LNCaP clone FGC (cell line): ENCODE measurements at regions not wholly inside any gene's neighbourhood (a gene's known extent, or its start where the extent isn't known, plus 50 kb on each side); places are given as distances from the start of the nearest gene placed in this dataset.

ENCODE experiments used
- DNase-seq: peaks from one replicate; pipeline ENCODE4 v3.0.0-alpha.2; 2011; ENCODE audit warnings: low read depth
- H3K4me3 ChIP-seq: 2 replicates; pipeline ENCODE4 v1.5.1; 2011; ENCODE audit warnings: mild to moderate bottlenecking, low read depth, low read length, control low read depth
- CTCF ChIP-seq: IDR thresholded peaks from 2 replicates; pipeline ENCODE4 v1.5.1; 2012; ENCODE audit warnings: mild to moderate bottlenecking; ENCODE audit not compliant: control insufficient read depth, insufficient read depth; ENCODE audit errors: extremely low read depth

DNA sequence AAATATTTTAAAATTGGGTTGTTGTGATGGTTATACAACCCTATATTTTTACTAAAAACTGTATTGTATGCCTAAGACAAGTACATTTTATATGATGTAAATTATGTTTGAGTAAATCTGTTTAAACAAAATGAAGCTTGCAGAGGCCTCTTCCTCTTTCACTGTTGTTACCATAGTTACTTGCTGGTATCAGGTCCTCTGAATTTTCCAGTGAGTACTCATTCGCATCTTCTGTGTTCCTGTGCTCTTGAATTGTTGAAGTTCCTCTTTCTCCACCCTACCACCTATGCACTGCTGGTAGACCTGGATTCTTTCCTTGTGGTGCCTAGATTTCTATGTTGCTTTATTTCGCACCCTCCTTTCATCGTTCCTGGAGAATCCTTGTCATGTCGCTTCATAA lies 938.5 kb upstream of the ACO1 start:
- no peak for TF ChIP-seq CTCF
- H3K4me3 ChIP-seq = no peak overlapping the region
- DNase-seq = no peak

DNA sequence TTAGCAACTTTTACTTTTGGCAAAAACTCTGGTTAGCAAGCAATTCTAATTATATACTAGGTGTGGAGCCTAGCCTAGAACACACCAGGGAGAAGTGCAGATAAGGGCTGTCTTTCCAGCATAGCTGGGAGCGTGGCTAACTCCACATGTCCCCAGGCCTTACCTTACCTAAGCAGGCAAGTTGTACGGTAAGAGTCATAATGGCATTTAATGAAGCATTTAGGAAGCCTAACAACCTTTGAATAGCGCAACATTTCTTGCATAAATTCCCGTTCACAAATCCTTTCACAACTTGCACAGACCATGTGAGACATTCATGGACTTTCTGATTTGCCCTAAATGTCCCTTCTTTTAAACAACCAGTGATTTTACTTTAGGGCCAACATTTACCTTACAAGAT lies 917.4 kb upstream of the ACO1 start:
- no peak for DNase-seq
- no peak overlapping the region for H3K4me3 ChIP-seq
- no peak for TF ChIP-seq CTCF

DNA sequence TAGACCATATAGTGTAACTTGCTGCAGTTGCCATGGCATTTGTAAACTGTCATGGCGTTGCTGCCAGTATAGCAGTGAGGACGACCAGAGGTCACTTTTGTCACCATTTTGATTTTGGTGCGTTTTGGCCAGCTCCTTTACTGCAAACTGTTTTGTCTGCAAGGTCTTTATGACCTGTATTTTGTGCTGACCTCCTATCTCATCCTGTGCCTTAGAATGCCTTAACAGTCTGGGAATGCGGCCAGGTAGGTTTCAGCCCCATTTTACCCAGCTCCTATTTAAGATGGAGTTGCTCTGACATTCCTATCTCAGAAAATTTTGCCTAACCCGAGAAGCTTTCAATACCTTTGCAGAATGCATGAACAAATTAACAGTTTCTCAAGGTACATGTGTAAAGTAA lies 914.4 kb upstream of the ACO1 start:
- no peak for TF ChIP-seq CTCF
- H3K4me3 ChIP-seq = no peak overlapping the region
- DNase-seq = no peak

DNA sequence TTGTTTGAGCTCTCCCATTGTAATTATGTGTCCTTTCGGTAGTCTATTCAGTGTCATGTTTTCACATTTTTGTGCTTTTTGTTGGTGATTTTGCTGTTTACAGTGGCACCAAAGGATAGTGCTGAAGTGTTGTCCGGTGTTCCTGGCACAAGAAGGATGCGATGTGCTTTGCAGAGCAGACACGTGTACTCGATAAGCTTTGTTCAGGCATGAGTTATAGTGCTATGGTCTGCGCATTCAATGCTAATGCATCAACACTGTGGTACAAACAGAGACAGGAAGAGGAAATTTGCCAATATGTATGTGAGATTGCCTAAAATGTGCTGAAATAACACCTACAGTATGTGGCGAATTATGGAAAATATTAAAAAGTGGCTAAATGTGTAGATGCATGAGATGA lies 913.4 kb upstream of the ACO1 start:
- no peak for DNase-seq
- no peak for TF ChIP-seq CTCF
- H3K4me3 ChIP-seq = no peak overlapping the region

- H3K4me3 ChIP-seq = no peak overlapping the region
- TF ChIP-seq CTCF = no peak
- no peak for DNase-seq
Measured at GRCh38 chr9:31486630-31487029, 897.8 kb upstream of the ACO1 start.

GRCh38 chr9:31490551-31491106 lies 893.8 kb upstream of the ACO1 start:
- no peak overlapping the region for H3K4me3 ChIP-seq
- TF ChIP-seq CTCF = no peak
- no peak for DNase-seq

DNA sequence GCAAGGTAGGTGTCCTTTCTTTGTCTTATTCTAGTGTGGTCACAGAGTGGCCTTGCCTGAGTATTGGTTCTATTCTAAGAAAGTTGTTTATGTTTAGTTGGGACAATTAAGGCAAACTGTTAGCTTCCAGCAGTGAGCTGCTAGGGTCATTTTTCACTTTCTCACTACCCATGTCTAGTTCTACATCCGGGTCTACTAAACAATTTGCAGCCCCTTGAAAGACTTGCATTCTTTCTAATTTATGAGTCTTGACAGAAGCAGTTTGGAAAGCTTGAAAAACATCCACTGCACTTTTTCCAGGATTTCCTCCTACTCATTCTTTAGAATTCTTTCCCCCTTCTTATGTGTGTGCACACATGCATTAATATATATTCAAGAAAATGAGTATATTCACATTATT lies 892.2 kb upstream of the ACO1 start:
- no peak for TF ChIP-seq CTCF

More for the DNA sequence above, 892.2 kb upstream of the ACO1 start:
- H3K4me3 ChIP-seq = no peak overlapping the region
- DNase-seq = no peak
